ENCODE measurements at regions not wholly inside any gene's neighbourhood (a gene's known extent, or its start where the extent isn't known, plus 50 kb on each side); places are given as distances from the start of the nearest gene placed in this dataset.

DNA sequence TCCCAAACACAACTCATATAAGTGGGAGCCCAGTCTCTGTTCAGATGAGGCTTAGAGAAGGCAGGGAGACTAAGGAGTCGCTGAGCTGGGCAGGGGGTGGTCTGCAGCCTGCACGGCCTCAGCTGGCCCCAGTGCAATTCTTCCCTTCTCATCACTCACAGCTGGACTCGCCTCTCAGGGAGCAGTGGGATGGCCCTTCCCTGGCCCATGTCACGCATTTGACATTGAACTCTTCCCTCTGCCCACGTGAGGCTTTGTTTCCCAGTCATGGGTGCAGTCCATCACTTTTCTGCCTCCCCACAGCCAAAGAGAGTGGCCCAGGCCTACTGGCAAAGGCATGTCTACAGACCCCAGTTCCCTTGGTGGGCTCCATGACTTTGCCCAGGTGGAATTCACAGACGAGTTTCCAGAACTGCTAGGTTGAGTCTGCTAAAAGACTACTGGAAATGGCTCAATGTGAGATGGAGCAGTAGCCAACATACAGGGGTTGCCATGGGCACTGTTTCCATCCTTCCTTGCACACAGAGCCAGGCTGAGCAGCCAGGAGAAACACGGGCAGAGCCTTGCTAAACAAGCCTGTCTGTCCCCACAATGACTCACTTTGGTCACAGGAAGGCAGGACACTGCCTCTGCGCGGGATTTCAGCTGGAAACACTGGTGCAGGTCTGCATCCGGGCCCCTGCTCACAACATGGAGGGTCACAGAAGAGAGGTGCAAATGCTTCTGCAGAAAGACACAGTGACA is 90.1 kb downstream of the OAT start:
- TF ChIP-seq CTCF (IDR thresholded peaks at IDR 0.05), result no peak
- TF ChIP-seq EP300 (IDR thresholded peaks at IDR 0.05), result no peak
